Uterus (tissue), 3 donors: ENCODE measurements at regions not wholly inside any gene's neighbourhood (a gene's known extent, or its start where the extent isn't known, plus 50 kb on each side); places are given as distances from the start of the nearest gene placed in this dataset.

Experiments used
- DNase-seq, 2 donors: peaks; one replicate each; pipeline ENCODE4 v3.0.0-alpha.2; 2019 to 2020
- H3K27ac ChIP-seq, 2 donors: fragments of 200-600 bp; sonication (generic); 1 replicate in 1 of 2; 2 replicates in 1 of 2; pipeline ENCODE4 v1.5.1; 2016 to 2018
- H3K27me3 ChIP-seq, 2 donors: fragments of 200-600 bp; sonication (generic); one replicate each; pipeline ENCODE4 v1.5.1; 2018 to 2019; ENCODE audit warnings: control low read depth in 1 of 2
- H3K36me3 ChIP-seq, 2 donors: fragments of 200-600 bp; sonication (generic); one replicate each; pipeline ENCODE4 v1.5.1; 2019; ENCODE audit warnings: control low read depth in 1 of 2
- H3K4me1 ChIP-seq, 2 donors: fragments of 200-600 bp; sonication (generic); one replicate each; pipeline ENCODE4 v1.5.1; 2018 to 2019; ENCODE audit warnings: control low read depth in 1 of 2
- H3K4me3 ChIP-seq, 2 donors: fragments of 200-600 bp; sonication (generic); 1 replicate in 1 of 2; 2 replicates in 1 of 2; pipeline ENCODE4 v1.5.1; 2018 to 2019; ENCODE audit warnings: mild to moderate bottlenecking in 1 of 2
- H3K9me3 ChIP-seq, 2 donors: fragments of 200-600 bp; sonication (generic); one replicate each; pipeline ENCODE4 v1.5.1; 2019; ENCODE audit warnings: control low read depth in 1 of 2
- CTCF ChIP-seq, 4 experiments: fragments of 200-600 bp in 2 of 4; fragments of 450-650 bp in 2 of 4; sonication (generic) in 2 of 4; IDR thresholded peaks; one replicate each; pipeline ENCODE4 v1.5.1; 2016 to 2019; ENCODE audit warnings: antibody characterized with exemption in 4 of 4, mild to moderate bottlenecking in 2 of 4, moderate library complexity in 1 of 4
- POLR2A ChIP-seq, 2 donors: fragments of 450-650 bp; IDR thresholded peaks; one replicate each; pipeline ENCODE4 v1.6.1; 2016; ENCODE audit warnings: antibody characterized with exemption in 2 of 2, mild to moderate bottlenecking in 1 of 2, moderate library complexity in 1 of 2
- intact Hi-C: fragments of 100-400 bp; cut with DNase I; formaldehyde crosslinking; loops from one replicate; pipeline ENCODE4 v1.15.1; 2023; ENCODE audit warnings: low total_unique reads
- donor health status: DM: yes; HTN: yes; CAD: no.

DNA sequence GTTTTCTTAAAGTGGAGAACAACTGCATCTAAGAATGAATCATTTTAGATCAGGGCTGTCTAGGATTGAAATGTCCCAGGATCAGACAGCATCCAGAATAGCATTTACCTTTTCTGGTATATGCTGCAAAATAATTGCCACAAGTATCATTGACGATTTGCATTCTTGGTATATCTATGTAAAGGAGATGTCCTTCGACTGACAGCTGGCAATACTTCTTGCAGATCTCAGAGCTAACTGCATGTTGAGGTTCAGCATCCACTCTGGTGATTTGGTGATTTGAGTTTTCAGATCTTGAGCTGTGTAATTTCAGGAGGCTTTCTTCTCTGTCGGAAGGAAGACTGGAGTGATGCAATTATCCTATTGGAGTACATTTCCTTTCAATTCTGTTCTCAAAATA is 78.1 kb upstream of the CPHXL start:
- TF ChIP-seq CTCF (IDR thresholded peaks at IDR 0.05): no peak
- TF ChIP-seq POLR2A (IDR thresholded peaks at IDR 0.05): no peak
- Histone ChIP-seq H3K4me3 (no peak overlapping the region), H3K27ac (no peak overlapping the region), H3K27me3 (no peaks in the 10 kb centered on the region), H3K36me3 (no peaks in the 10 kb centered on the region), H3K9me3 (no peaks in the 10 kb centered on the region), H3K4me1 (no peaks in the 10 kb centered on the region)
- DNase-seq: no peak
- intact Hi-C loops: no loop called here

GRCh38 chr16:75805946-75806345 is 79.7 kb upstream of the CPHXL start:
- Histone ChIP-seq H3K9me3 (no peaks in the 10 kb centered on the region), H3K27ac (no peak overlapping the region), H3K27me3 (no peaks in the 10 kb centered on the region), H3K4me3 (no peak overlapping the region), H3K4me1 (no peaks in the 10 kb centered on the region), H3K36me3 (no peaks in the 10 kb centered on the region)
- no peak for TF ChIP-seq POLR2A (IDR thresholded peaks at IDR 0.05)
- TF ChIP-seq CTCF (IDR thresholded peaks at IDR 0.05): no peak
- DNase-seq: no peak
- intact Hi-C loops: no loop called here

DNA sequence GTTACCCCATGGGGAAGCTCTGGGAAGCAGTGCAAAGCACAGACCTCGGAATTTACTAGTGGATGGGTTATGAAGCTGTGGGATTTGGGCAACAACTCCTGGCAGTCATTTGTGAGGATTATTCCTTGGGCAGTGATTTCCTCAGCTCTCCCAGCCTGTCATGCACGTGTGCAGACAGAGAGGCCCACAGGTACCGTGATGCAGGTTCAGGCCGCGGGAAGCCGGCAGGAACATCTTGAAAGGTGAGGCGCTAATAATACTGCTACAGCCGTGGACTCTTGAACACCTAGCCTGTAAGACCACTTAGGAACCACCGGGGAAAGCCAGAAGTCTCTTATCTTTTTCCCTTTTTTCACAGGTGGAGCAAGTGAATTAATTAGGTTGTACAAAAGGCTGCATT is 80.2 kb upstream of the CPHXL start:
- Histone ChIP-seq H3K27me3 (no peaks in the 10 kb centered on the region), H3K9me3 (no peaks in the 10 kb centered on the region), H3K27ac (no peak overlapping the region), H3K4me3 (no peak overlapping the region), H3K4me1 (no peaks in the 10 kb centered on the region), H3K36me3 (no peaks in the 10 kb centered on the region)
- intact Hi-C loops: no loop called here
- DNase-seq: no peak
- TF ChIP-seq POLR2A (IDR thresholded peaks at IDR 0.05): no peak
- TF ChIP-seq CTCF (IDR thresholded peaks at IDR 0.05): no peak

DNA sequence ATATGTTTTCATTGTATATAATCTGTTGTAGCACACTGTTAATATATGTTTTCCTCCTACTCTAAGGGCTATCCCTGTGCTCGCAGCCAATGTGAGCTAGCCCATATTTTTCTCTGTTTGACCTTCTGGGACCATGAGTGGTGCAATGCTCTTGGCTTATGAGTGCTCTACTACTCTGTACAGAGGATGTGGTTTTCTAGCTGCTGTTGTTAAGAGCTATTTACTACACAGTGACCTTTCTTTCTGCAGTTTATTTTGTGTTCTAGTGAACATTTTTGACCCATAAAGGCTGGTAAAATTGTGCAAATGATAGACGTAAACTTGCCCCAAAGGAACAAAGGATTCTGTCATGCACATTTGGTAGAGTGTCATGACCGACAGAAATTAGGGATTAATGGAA is 84.1 kb upstream of the CPHXL start:
- Histone ChIP-seq H3K27ac (no peak overlapping the region), H3K36me3 (no peaks in the 10 kb centered on the region), H3K4me3 (no peak overlapping the region), H3K4me1 (no peaks in the 10 kb centered on the region), H3K9me3 (no peaks in the 10 kb centered on the region), H3K27me3 (no peaks in the 10 kb centered on the region)
- TF ChIP-seq CTCF (IDR thresholded peaks at IDR 0.05) (no peak), POLR2A (IDR thresholded peaks at IDR 0.05) (no peak)
- DNase-seq: no peak
- intact Hi-C loops: no loop called here

DNA sequence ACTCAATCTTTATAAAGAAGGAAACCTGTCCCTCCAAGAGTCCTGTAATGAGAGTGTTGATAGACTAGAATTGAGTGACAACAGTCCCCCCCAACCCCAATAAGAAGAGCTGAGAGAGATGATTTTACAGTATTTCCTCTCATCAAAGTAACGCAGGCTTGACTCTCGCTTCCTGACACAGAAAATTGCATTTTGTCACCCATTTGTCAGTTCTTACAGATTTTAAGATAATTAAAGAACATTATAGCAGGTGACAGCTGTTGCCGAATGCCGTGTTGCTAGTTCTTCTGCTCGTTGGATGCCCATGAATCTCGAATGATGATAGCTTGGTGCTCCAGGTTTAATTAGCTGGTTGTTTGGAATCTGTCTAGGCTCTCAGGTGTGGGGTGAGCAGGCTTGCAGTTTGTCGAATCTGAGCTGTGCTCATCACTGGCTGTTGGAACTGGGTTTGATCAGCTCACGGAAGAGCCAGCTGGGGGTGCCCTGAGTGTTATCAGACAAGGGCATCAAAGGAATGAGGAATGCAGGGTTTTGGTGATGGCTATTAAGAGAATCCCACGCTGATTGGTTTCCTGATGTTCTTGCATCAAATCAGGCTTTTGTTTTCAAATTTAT is 84.8 kb upstream of the CPHXL start:
- Histone ChIP-seq H3K4me1 (no peaks in the 10 kb centered on the region), H3K36me3 (no peaks in the 10 kb centered on the region), H3K27me3 (no peaks in the 10 kb centered on the region), H3K9me3 (no peaks in the 10 kb centered on the region), H3K4me3 (no peak overlapping the region), H3K27ac (no peak overlapping the region)
- no peak for DNase-seq
- intact Hi-C loops: no loop called here
- TF ChIP-seq POLR2A (IDR thresholded peaks at IDR 0.05): no peak
- no peak for TF ChIP-seq CTCF (IDR thresholded peaks at IDR 0.05)
